GM11168 (cell line): ENCODE measurements at regions not wholly inside any gene's neighbourhood (a gene's known extent, or its start where the extent isn't known, plus 50 kb on each side); places are given as distances from the start of the nearest gene placed in this dataset.
"Not testable (repeated sequence)": the region's sequence is repeated elsewhere in the genome, so short reads cannot be mapped to it uniquely, and the experiment has no call there.

Experiments used
- in situ Hi-C: fragments of 300-500 bp; cut with MboI; formaldehyde crosslinking; loops from one replicate; pipeline ENCODE4 v1.12.0; 2022; ENCODE audit warnings: low sequenced_read_pairs; ENCODE audit not compliant: unreplicated experiment

DNA sequence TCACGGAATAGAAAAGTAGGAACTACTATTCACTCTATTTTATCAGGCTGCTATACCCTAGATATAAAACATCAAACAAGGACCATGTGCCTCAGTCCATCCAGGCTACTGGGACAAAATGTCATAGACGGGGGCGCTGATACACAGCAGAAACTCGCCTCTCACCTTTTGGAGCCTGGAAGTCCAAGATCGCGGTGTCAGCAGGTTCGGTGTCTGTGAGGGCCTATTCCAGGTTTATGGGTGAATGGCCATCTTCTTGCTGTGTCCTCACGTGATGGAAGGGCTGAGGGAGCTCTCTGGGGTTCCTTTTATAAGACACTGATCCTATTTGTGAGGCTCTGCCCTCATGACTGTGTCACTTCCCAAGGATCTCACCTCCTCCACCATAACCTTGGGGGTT, 89.5 kb downstream of the DLL1 start:
- in situ Hi-C loops, result no loop called here

DNA sequence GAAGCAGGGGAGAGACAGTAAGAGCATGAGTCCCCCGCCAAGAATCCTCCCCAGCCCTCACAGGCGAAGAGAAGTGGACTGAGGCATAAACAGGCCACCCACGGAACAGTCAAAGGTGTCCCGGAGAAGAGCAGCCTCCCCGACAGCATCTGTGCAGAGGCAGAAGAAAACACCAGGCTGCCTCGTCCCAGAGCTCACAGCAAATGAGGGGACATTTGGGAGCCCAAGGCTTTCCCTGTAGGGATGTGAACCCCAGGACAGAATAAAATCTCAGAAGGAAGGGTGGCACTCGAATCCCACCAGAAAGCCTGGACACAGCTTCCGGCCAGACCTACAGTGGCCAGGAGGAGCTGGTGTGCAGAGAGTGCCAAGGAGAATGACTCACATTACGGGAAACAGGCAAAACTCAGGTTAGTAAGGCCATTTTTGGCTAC, 90.4 kb downstream of the DLL1 start:
- in situ Hi-C loops, result no loop called here

DNA sequence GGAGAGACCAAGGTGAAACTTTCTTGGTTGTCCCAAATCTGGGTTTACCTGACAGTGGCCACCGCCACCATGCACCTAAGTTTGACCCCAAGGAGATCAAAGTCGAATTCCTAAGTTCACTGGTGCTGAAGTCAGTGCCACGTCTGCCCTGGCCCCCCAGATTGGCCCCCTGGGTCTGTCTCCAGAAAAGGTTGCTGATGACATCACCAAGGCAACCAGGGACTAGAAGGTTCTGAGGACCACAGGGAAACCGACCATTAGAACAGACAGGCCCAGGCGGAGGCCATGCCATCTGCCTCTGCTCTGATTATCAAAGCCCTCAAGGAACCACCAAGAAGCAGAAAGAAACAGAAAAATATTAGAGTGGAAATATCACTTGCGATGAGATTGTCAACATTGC, 91.2 kb downstream of the DLL1 start:
- in situ Hi-C loops, result no loop called here

DNA sequence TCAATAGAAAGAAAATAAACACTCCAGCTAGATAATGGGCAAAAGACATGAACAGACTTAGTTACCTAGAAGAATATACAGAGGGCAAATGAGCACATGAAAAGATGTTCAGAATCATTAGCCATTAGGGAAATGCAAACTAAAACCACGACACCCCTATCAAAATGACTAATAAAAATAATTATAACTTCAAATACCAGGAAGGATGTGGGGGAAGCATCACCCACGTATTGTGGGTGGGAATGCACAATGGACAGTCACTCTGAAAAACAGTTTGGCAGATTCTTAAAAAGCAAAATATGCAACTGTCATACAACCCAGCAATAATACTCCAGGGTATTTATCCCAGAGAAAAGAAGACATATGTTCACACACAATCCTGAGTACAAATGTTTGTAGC, 92.6 kb downstream of the DLL1 start:
- in situ Hi-C loops, result no loop called here

DNA sequence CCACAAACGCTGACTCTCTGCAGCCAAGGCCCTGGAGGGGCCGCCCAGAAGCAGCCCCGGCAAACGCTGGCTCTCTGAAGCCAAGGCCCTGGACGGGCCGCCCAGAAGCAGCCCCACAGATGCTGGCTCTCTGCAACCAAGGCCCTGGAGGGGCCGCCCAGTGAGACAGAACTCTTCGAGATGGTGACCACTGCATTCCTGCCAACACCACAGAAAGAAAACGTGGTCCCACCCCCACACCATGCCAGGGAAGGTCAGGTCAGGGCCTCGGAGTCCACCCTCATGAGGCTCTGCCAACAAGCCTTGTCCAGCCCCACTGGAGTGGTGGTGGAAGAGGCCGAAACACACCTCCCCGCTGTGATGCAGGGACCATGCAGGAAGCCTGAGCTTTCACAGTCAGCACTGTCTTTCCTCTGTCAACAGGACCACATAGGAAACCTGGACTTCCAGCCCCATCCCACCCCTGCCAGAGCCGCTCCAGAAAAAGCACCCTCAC, 97.5 kb downstream of the DLL1 start:
- in situ Hi-C loops, result no loop called here

DNA sequence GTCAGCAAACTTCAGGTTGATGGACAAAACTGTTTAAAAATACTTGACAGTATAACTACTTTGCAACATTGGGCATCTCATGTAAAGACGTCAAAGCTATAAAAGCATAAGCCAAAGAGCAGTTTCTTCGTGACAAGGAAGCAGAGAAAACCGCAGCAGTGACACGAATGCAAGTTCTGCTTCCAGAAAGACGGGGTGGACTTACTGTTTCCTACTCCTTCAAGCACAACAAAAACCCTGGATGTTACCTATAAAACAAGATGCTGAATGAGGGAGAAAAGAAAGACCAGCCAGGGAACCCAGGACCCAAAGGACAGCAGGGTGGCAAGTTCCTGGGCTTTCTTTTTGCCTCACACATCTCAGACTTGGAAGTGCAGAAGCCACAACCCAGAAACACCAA, 98.0 kb downstream of the DLL1 start:
- in situ Hi-C loops, result no loop called here

DNA sequence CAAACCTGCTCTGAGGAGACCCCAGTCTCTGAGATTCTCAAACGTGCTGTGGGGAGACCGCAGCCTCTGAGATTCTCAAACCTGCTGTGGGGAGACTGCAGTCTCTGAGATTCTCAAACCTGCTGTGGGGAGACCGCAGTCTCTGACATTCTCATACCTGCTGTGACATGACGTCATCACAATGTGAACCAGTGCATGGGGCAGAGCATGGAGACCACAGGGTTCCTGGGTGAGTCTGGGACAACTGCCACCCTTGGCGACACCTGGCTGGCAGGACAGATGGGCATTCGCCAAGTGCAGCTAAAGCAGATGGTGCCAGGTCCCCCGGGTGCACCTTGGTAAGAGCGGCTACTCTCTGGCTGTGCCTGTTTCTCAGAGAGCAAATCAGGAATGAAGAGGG, 98.8 kb downstream of the DLL1 start:
- in situ Hi-C loops, result not testable (repeated sequence)

DNA sequence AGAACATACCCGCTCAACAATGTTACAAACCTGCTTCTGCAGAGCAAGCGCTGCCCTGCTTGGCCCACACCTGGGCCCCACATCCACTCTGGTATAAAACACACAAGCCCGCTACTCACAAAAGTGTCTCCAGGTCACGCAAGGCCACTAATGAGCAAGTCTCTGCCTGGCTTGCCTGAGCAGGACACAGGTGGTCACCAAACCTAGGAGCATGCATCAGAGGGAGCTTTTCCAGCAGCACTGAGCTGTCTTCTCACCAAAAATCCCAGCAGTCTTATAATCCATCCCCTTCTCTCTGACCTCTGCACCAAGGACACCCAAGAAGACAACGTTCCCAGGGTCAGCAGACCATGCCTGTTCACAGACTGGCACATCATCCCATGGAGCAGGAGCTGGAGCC, 100.8 kb downstream of the DLL1 start:
- in situ Hi-C loops, result no loop called here

DNA sequence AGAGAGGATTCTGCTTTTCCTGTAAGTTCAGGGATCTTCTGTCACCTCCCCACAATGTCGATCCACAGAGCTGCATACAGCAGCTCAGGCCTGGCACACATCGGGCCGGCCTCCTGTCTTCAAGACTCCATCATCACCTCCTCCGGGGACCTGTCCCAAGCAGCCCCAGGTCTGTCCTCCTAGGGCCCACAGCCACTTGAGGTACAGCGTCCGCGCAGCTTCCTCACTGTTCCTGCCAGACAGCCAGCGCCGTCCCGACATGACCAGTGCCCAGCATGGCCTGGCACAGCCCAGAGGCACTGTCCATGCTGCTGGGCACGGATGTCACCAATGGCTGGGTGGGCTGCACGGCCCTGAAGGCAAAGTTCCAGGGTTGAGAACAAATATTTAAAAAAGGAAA, 101.6 kb downstream of the DLL1 start:
- in situ Hi-C loops, result no loop called here

DNA sequence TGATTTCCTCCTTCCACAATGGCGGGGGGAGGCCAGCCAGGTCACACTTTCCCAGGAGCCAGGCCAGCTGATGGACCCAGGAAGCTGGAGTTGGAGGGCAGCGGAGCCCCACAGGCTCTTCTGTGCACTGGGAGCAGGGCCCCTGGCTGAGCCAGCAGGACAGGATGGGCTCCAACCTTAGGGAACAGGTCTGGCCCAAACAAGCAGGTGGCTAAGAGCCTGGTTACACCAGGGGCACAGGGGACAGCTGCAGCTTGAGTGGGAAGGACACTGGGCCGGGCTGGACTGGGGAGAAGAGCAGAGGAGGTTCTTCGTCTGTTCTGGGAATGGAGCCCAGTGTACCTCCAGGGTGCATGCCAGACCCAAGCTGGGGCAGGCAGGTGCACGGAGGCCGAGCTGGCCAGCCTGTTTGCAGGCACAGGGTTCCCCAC, 102.3 kb downstream of the DLL1 start:
- in situ Hi-C loops, result no loop called here

DNA sequence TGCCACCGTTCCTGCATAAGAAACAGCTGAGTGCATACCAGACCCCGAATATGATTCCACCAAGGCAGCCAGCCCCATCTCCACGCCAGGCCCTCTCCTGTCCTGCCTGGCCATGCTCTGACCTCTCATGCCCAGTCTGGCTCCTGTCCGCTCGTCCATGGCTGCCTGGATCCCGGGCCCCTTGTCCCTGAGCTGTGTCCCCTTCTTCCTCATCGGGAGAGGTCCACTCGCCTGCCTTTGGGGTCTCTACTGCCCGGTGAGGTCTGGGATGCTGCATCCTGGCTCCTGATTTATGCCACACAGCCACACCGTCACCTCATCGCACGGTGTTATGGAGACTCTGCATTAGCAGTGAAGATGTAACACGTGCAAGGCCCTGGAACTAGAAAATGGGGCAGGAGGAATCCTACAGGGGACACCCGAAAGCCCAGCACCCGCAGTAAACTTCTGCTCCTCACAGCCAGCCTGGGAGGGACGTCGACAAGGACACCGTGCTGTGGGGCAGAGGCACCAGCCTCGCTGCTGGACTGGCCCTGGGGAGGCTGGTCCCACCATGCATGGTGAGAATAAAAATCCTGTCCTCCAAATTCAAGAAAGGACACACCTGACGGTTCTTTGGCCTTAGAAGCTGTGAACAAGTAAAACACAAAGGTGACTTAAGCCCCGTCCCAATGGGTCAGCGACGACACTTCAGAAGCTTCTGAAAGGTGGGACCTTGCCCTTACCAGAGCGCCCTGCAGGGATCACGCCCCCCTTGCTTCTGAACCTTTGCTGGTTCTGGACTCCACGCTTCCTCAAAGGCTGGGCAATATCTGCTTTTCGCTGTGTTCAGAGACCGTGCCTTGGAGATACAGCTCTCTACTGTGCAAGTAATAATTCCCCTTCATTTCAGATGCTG, 103.0 kb downstream of the DLL1 start:
- in situ Hi-C loops, result no loop called here

DNA sequence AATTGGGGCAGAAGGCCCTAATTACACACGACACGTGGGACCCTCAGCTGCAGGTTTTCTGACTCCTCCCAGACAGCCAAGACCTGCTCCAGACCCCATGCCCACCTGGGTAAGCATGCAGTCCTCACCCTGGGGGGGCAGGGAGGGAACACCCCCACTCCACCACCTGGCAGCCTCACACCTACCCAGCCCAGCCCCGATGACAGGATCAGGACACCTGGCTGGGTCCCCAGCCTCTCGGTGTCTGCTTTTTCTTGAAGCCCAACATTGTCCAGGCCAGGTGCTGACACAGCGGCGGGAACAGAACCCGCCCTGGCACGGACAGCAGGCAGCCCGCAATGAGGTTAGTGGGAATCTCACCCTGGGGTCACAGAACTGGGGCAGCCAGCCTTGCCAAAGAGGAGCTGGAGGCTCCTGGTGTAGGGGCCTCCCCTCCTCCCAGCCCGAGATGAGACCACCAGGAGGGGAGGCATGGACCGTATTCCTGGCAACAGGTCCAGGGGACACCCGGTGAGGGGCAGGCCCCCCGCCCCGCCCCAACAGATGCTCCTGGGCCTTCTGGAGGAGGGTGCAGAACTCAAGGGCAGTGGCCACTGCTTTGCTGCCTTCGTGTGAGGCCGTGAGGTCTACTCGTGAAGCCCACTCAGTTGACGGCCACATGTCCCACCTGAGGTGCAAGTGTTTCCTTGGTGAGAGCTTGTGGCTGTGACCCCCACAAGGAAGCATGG, 103.8 kb downstream of the DLL1 start:
- in situ Hi-C loops, result no loop called here

DNA sequence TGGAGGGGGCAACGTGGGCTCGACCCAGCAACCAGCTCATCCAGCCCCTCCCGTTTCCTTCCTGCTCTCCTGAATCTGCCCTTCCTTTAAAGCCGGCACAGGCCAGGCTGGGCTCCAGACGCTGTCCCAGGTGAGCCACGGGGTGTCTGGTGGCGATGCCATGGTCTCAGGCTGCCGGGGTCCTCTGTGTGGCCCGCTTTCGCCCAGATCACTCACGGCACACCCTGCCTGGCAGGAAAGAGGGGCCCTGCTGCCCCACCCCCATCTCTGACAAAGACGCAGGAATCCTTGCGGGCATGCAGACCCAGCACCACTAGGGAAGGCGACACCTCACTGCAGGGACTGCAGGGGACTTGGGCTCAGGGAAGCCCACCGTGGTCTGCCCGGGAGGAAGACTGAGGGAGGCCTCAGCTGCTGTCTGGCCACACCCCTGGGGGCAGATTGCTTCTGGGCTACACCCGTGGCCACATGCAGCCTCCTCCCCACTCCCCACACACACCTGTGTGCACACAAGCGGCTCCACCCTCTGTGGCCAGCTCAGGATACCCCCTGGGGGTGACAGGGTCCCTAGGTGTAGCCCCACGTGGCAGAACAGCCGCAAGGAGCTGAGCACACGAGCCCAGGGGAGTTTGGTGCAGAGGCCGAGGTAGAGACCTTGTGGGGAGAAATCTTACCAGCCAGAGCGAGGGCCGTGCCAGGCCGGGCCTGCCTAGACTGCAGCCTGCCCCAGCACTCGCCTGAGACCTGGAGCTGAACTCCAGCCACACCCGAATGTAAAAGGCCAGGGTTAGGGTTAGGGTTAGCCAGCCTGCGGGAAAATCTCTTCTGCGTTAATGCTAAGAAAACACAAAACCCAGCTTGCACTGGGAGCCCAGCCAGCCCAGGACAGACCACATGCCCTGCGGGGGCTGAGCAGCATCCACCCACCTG, 104.6 kb downstream of the DLL1 start:
- in situ Hi-C loops, result no loop called here

DNA sequence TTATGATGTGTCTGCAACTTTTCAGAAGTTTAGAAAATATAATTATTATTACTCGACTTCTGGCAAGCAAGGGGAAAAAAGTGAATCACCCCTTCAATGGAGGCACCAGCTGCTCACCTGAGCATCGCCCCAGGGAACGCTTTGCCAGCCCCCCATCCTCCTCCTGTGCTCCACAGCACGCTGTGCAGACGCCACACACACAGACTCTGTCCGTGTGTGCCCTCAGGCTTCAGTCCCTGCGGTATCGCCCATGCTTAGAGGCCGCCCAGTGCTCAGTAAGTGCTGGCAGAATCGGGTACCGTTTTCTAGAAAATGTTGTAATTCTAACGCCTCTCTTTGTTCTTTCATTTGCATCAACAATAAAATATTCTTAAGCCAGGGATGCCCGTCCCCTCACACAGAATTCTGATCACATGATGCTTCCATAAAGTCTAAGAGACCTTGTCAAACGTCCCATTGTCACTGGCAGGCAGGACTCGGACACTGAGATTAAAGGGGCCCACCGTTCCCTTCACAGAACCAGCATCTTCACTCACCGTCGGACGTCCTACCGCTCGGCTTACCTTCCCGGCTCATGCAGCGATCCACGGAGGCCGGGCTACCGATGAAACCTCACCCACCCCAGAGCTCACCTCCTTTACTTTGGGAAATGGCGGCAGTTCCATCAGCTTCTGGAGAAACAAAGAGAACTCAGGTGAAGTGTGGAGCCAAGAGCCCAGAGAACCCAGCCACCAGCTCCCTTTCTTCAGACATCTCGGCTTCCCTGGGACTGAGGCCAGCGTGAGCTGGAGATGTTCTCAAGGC, 105.5 kb downstream of the DLL1 start:
- in situ Hi-C loops, result no loop called here

DNA sequence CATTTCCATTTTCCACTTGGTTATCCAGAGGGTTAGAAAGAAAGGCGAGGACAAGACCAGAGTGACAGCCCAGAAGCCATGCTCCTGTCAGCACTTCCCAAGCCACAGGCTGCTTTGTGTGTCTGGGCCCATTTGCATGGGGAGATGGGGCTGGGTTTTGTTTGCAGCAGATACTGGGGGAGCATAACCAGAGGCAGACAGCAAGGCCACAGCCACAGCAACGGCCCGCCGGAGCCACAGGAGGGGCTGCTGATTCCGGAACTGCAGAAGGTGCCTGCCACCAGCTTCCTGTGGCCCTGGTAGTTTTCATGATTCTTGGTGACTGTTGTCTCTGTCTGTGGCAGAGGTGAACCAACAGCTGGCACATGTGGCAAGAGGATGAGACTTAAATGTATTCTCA, 106.6 kb downstream of the DLL1 start:
- in situ Hi-C loops, result no loop called here

DNA sequence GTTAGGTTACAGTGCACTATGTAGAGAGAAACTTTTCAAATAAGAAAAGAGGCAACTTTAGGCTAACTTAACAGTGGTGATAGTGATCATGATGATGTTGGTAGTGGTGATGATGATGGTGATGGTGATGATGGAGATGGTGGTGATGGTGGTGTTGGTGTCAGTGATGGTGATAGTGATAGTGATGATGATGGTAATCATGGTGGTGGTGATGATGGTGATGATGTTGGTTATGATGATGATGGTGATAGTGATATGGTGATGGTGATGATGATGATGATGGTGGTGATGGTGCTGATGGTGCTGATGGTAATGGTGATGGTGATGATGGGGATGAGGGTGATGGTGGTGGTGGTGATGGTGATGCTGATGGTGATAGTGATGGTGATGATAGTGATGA, 107.4 kb downstream of the DLL1 start:
- in situ Hi-C loops, result no loop called here

DNA sequence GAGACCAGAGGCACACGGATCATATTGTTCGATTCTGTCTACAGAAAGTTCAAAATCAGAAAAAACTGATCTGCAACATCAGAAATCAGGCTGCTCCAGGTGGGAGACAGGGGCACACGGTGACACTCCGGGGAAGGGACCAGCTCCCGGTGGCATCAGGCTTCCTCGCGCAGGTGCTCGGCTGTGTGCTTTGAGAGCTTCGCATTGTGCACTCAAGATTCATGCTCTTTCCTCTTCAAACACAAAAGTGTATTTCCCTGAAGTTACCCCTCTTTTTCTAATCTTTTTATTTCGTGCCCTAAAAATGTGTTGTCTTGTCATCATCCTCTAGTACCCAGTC, 108.1 kb downstream of the DLL1 start:
- in situ Hi-C loops, result no loop called here

DNA sequence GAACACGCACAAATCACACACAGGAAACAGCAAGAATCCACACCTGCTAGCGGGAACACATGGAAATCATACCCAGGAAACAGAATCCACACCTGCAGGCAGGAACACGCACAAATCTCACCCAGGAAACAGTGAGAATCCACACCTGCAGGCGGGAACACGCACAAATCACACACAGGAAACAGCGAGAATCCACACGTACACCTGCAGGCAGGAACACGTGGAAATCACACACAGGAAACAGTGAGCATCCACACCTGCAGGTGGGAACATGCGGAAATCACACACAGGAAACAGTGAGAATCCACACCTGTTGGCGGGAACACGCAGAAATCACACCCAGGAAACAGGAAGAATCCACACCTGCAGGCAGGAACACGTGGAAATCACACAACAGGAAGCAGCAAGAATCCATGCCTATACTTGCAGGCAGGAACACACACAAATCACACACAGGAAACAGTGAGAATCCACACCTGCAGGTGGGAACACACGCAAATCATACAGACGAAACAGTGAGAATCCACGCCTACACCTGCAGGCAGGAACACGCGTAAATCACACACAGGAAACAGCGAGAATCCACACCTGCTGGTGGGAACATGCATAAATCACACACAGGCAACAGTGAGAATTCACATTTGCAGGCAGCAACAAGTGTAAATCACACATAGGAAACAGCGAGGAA, 108.6 kb downstream of the DLL1 start:
- in situ Hi-C loops, result no loop called here

DNA sequence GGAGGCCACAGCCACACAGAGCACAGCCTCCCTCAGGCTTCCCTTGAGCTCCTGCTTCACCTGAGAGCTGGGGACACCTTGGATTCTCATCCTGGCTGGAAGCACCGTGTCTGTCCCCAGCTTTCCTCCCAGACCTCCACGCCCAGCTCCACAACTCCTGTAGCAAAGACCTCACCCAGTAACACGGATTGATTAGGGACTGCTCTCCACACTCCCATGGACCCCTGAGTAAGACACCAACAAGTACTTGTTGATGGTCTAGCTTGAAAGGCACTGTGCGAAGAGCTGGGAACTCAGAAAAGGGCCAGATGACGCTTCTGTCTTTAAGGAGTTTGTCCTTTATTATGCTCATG, 109.6 kb downstream of the DLL1 start:
- in situ Hi-C loops, result no loop called here
